Smooth muscle cell (in vitro differentiated cells): ENCODE measurements at regions not wholly inside any gene's neighbourhood (a gene's known extent, or its start where the extent isn't known, plus 50 kb on each side); places are given as distances from the start of the nearest gene placed in this dataset.

Experiments used
- DNase-seq: peaks from one replicate; lab custom pipeline; 2025; ENCODE audit not compliant: unreplicated experiment; lab: John Stamatoyannopoulos, UW
- H2AFZ ChIP-seq: fragments of 200-600 bp; sonication (generic); 2 replicates; pipeline ENCODE4 v1.6.0; 2016; ENCODE audit warnings: antibody characterized with exemption, low read depth, mild to moderate bottlenecking
- H3F3A ChIP-seq: fragments of 200-600 bp; sonication (generic); 2 replicates; pipeline ENCODE4 v1.6.0; 2017; ENCODE audit warnings: antibody characterized with exemption, low read depth
- H3K27ac ChIP-seq: fragments of 200-600 bp; sonication (generic); 2 replicates; pipeline ENCODE4 v1.5.1; 2016; ENCODE audit warnings: low read depth, mild to moderate bottlenecking
- H3K27me3 ChIP-seq: fragments of 200-600 bp; sonication (generic); 2 replicates; pipeline ENCODE4 v1.6.1; 2016; ENCODE audit warnings: low read depth, mild to moderate bottlenecking
- H3K36me3 ChIP-seq: fragments of 200-600 bp; sonication (generic); 2 replicates; pipeline ENCODE4 v1.5.1; 2016; ENCODE audit warnings: low read depth
- H3K4me1 ChIP-seq: fragments of 200-600 bp; sonication (generic); 2 replicates; pipeline ENCODE4 v1.5.1; 2016; ENCODE audit warnings: low read depth
- H3K4me2 ChIP-seq: fragments of 200-600 bp; sonication (generic); 2 replicates; pipeline ENCODE4 v1.6.0; 2016; ENCODE audit warnings: mild to moderate bottlenecking
- H3K4me3 ChIP-seq: fragments of 200-600 bp; sonication (generic); 2 replicates; pipeline ENCODE4 v1.5.1; 2016; ENCODE audit warnings: mild to moderate bottlenecking
- H3K79me2 ChIP-seq: fragments of 200-600 bp; sonication (generic); 2 replicates; pipeline ENCODE4 v1.6.0; 2016; ENCODE audit warnings: low read depth, mild to moderate bottlenecking
- H3K9ac ChIP-seq: fragments of 200-600 bp; sonication (generic); 2 replicates; pipeline ENCODE4 v1.6.0; 2016; ENCODE audit warnings: low read depth
- H3K9me3 ChIP-seq: fragments of 200-600 bp; sonication (generic); replicated peaks from 2 replicates; pipeline ENCODE4 v1.5.1; 2016; ENCODE audit warnings: low read depth
- H4K20me1 ChIP-seq: fragments of 200-600 bp; sonication (generic); 2 replicates; pipeline ENCODE4 v1.6.0; 2016; ENCODE audit warnings: low read depth
- CTCF ChIP-seq: fragments of 200-600 bp; sonication (generic); IDR thresholded peaks from 2 replicates; pipeline ENCODE4 v1.5.1; 2017; ENCODE audit warnings: borderline replicate concordance, mild to moderate bottlenecking, antibody characterized with exemption; ENCODE audit not compliant: insufficient read depth, poor library complexity, severe bottlenecking
- WGBS: methylation state at CpG from one replicate; pipeline ENCODE4 v1.1.7; 2016; ENCODE audit warnings: low lambda C conversion rate; 5-methylcytosine and 5-hydroxymethylcytosine counted together

- H3K79me2 ChIP-seq: no peaks in the 10 kb centered on the region
- H2AFZ ChIP-seq: no peak overlapping the region
- no peak overlapping the region for H3K4me2 ChIP-seq
- no peak overlapping the region for H3K4me3 ChIP-seq
- 84% methylated on average over 5 of the region's 5 CpGs for WGBS
- H3K9me3 ChIP-seq: no peaks in the 10 kb centered on the region
- H3K27ac ChIP-seq: no peak overlapping the region
- no peaks in the 10 kb centered on the region for H3K27me3 ChIP-seq
- no peaks in the 10 kb centered on the region for H3K36me3 ChIP-seq
- H3F3A ChIP-seq: no peaks in the 10 kb centered on the region
- H3K4me1 ChIP-seq: no peaks in the 10 kb centered on the region
- TF ChIP-seq CTCF: no peak
- DNase-seq: no peak
- no peaks in the 10 kb centered on the region for H4K20me1 ChIP-seq
- no peak overlapping the region for H3K9ac ChIP-seq
Observed at GRCh38 chr14:28886940-28887339, 120.4 kb downstream of the FOXG1 start.

- no peak for TF ChIP-seq CTCF
- Histone ChIP-seq H3K27me3 (no peaks in the 10 kb centered on the region), H4K20me1 (no peaks in the 10 kb centered on the region), H3K4me3 (no peak overlapping the region), H3K4me2 (no peak overlapping the region), H2AFZ (no peak overlapping the region), H3K36me3 (no peaks in the 10 kb centered on the region), H3K27ac (no peak overlapping the region), H3K4me1 (no peaks in the 10 kb centered on the region), H3F3A (no peaks in the 10 kb centered on the region), H3K9ac (no peak overlapping the region), H3K79me2 (no peaks in the 10 kb centered on the region), H3K9me3 (no peaks in the 10 kb centered on the region)
- DNase-seq: no peak
- 77% methylated on average over 3 of the region's 3 CpGs for WGBS
Observed at GRCh38 chr14:28895389-28895788, 128.8 kb downstream of the FOXG1 start.

GRCh38 chr14:28896337-28896736, 129.8 kb downstream of the FOXG1 start:
- Histone ChIP-seq H3K9ac (no peak overlapping the region), H3K27ac (no peak overlapping the region), H3K36me3 (no peaks in the 10 kb centered on the region), H4K20me1 (no peaks in the 10 kb centered on the region), H3K9me3 (no peaks in the 10 kb centered on the region), H3K4me3 (no peak overlapping the region), H3K27me3 (no peaks in the 10 kb centered on the region), H3K4me1 (no peaks in the 10 kb centered on the region), H3K79me2 (no peaks in the 10 kb centered on the region), H3K4me2 (no peak overlapping the region), H2AFZ (no peak overlapping the region), H3F3A (no peaks in the 10 kb centered on the region)
- no peak for DNase-seq
- TF ChIP-seq CTCF: no peak

- Histone ChIP-seq H3K27ac (no peak overlapping the region), H3K9me3 (no peaks in the 10 kb centered on the region), H3K27me3 (no peaks in the 10 kb centered on the region), H3K36me3 (no peaks in the 10 kb centered on the region), H3K79me2 (no peaks in the 10 kb centered on the region), H2AFZ (no peak overlapping the region), H3K9ac (no peak overlapping the region), H3K4me1 (no peaks in the 10 kb centered on the region), H3F3A (no peaks in the 10 kb centered on the region), H3K4me2 (no peak overlapping the region), H3K4me3 (no peak overlapping the region), H4K20me1 (no peaks in the 10 kb centered on the region)
- WGBS: 50% methylated on average over 1 of the region's 1 CpG
- no peak for TF ChIP-seq CTCF
- no peak for DNase-seq
Observed at GRCh38 chr14:28901631-28902030, 135.0 kb downstream of the FOXG1 start.
